H1 (cell line): ENCODE measurements at regions not wholly inside any gene's neighbourhood (a gene's known extent, or its start where the extent isn't known, plus 50 kb on each side); places are given as distances from the start of the nearest gene placed in this dataset.

Experiments used
- CTCF ChIA-PET: fragments of 300-600 bp; sonication (Branson Sonifier 250); formaldehyde crosslinking; loops from one replicate; lab custom pipeline; 2021; ENCODE audit not compliant: partially characterized antibody; lab: Charles Lee
- POLR2A ChIA-PET: fragments of 300-600 bp; sonication (Branson Sonifier 250); formaldehyde crosslinking; loops from one replicate; lab custom pipeline; 2021; ENCODE audit warnings: inconsistent platforms; ENCODE audit not compliant: partially characterized antibody; lab: Charles Lee
- DNase-seq, 2 experiments: peaks; one replicate each; pipeline versions ENCODE4 v3.0.0 to v3.0.0-alpha.2; 2010 to 2022; ENCODE audit warnings: low spot score in 2 of 2, low read depth in 1 of 2, mixed read lengths in 1 of 2
- FAIRE-seq: peaks from 2 replicates; lab custom pipeline; 2011; peaks lifted over from hg19 to GRCh38; lab: Jason Lieb, UNC
- H2AFZ ChIP-seq: 2 replicates; pipeline ENCODE4 v1.8.1; 2012; ENCODE audit warnings: low read length, inconsistent platforms
- H2AK5ac ChIP-seq: 2 replicates; pipeline ENCODE4 v1.6.1; 2013; ENCODE audit warnings: low read depth, low read length
- H2BK120ac ChIP-seq: replicated peaks from 2 replicates; pipeline ENCODE3; 2013; ENCODE audit warnings: low read depth, low read length, inconsistent platforms
- H2BK12ac ChIP-seq: 2 replicates; pipeline ENCODE4 v1.6.1; 2013; ENCODE audit warnings: low read depth, low read length
- H2BK15ac ChIP-seq: 2 replicates; pipeline ENCODE4 v1.6.1; 2013; ENCODE audit warnings: low read length
- H2BK20ac ChIP-seq: 2 replicates; pipeline ENCODE4 v1.6.1; 2013; ENCODE audit warnings: low read length
- H2BK5ac ChIP-seq: 2 replicates; pipeline ENCODE4 v1.6.1; 2013; ENCODE audit warnings: low read depth, low read length
- H3K14ac ChIP-seq: 2 replicates; pipeline ENCODE4 v1.6.1; 2013; ENCODE audit warnings: inconsistent platforms; ENCODE audit not compliant: insufficient read length
- H3K18ac ChIP-seq: 2 replicates; pipeline ENCODE4 v1.6.1; 2013; ENCODE audit warnings: low read length; ENCODE audit errors: extremely low read depth
- H3K23ac ChIP-seq: 2 replicates; pipeline ENCODE4 v1.6.1; 2013; ENCODE audit warnings: inconsistent platforms; ENCODE audit not compliant: insufficient read length
- H3K23me2 ChIP-seq: 2 replicates; pipeline ENCODE4 v1.6.1; 2013; ENCODE audit warnings: low read depth, low read length
- H3K27ac ChIP-seq: 2 replicates; pipeline ENCODE4 v1.6.1; 2011; ENCODE audit warnings: low read depth, low read length, inconsistent platforms
- H3K27me3 ChIP-seq, 4 experiments: replicated peaks in 1 of 4; 1 replicate in 1 of 4; 2 replicates in 3 of 4; pipeline versions ENCODE4 v1.6.1 to v1.8.1; 2011 to 2013; ENCODE audit warnings: low read length in 3 of 4, mild to moderate bottlenecking in 3 of 4, inconsistent platforms in 2 of 4, mixed read lengths in 2 of 4, moderate library complexity in 1 of 4; ENCODE audit not compliant: control insufficient read depth in 3 of 4, insufficient read depth in 3 of 4; ENCODE audit errors: extremely low read depth in 1 of 4
- H3K36me3 ChIP-seq, 4 experiments: 2 replicates each; pipeline versions ENCODE4 v1.6.1 to v1.8.1; 2011 to 2013; ENCODE audit warnings: mild to moderate bottlenecking in 4 of 4, low read length in 3 of 4, moderate library complexity in 2 of 4, control low read depth in 1 of 4, inconsistent platforms in 1 of 4; ENCODE audit not compliant: insufficient read depth in 4 of 4, control insufficient read depth in 2 of 4
- H3K4ac ChIP-seq: replicated peaks from 2 replicates; pipeline ENCODE3; 2013; ENCODE audit warnings: low read length, low read depth, mixed read lengths, inconsistent platforms; ENCODE audit not compliant: insufficient read length
- H3K4me1 ChIP-seq, 4 experiments: replicated peaks in 1 of 4; 1 replicate in 1 of 4; 2 replicates in 3 of 4; pipeline versions ENCODE4 v1.6.1 to v1.8.1; 2011 to 2013; ENCODE audit warnings: low read length in 3 of 4, inconsistent platforms in 2 of 4, mixed read lengths in 1 of 4; ENCODE audit not compliant: insufficient read depth in 4 of 4, control insufficient read depth in 3 of 4
- H3K4me2 ChIP-seq, 2 experiments: 2 replicates each; pipeline versions ENCODE4 v1.6.1 to v1.8.1; 2011 to 2013; ENCODE audit warnings: low read depth in 2 of 2, low read length in 2 of 2, control low read depth in 1 of 2, inconsistent platforms in 1 of 2, mild to moderate bottlenecking in 1 of 2; ENCODE audit not compliant: insufficient read depth in 1 of 2
- H3K4me3 ChIP-seq, 4 experiments: fragments of 200-600, 300-600 bp in 1 of 4; sonication (generic), shearing (Covaris generic), sonication (Bioruptor Twin) in 1 of 4; 2 replicates each; pipeline versions ENCODE4 v1.5.1 to v1.8.1; 2011 to 2016; ENCODE audit warnings: low read length in 4 of 4, low read depth in 3 of 4, control low read depth in 2 of 4, inconsistent platforms in 2 of 4, mild to moderate bottlenecking in 2 of 4, mixed read lengths in 1 of 4, moderate library complexity in 1 of 4; ENCODE audit not compliant: insufficient read depth in 2 of 4; ENCODE audit errors: extremely low read depth in 1 of 4
- H3K56ac ChIP-seq: replicated peaks from 2 replicates; pipeline ENCODE3; 2013; ENCODE audit warnings: low read depth, mild to moderate bottlenecking, mixed read lengths, low read length, inconsistent platforms; ENCODE audit not compliant: insufficient read length
- H3K79me1 ChIP-seq: 2 replicates; pipeline ENCODE4 v1.6.1; 2013; ENCODE audit warnings: low read depth, low read length, control low read depth
- H3K79me2 ChIP-seq, 2 experiments: 2 replicates each; pipeline versions ENCODE4 v1.6.1 to v1.8.1; 2012 to 2013; ENCODE audit warnings: low read length in 2 of 2, mild to moderate bottlenecking in 2 of 2, inconsistent platforms in 1 of 2; ENCODE audit not compliant: insufficient read depth in 2 of 2, control insufficient read depth in 1 of 2
- H3K9ac ChIP-seq, 4 experiments: replicated peaks in 1 of 4; 1 replicate in 1 of 4; 2 replicates in 3 of 4; pipeline versions ENCODE4 v1.6.1 to v1.8.1; 2011 to 2013; ENCODE audit warnings: low read depth in 3 of 4, low read length in 3 of 4, control low read depth in 2 of 4, mild to moderate bottlenecking in 2 of 4, moderate library complexity in 2 of 4, inconsistent platforms in 1 of 4; ENCODE audit errors: extremely low read depth in 1 of 4
- H3K9me3 ChIP-seq, 2 experiments: 2 replicates each; pipeline versions ENCODE4 v1.6.1 to v1.8.1; 2012 to 2013; ENCODE audit warnings: mild to moderate bottlenecking in 2 of 2, moderate library complexity in 2 of 2, control low read depth in 1 of 2, inconsistent platforms in 1 of 2, low read depth in 1 of 2, low read length in 1 of 2, mixed read lengths in 1 of 2; ENCODE audit not compliant: insufficient read depth in 2 of 2
- H4K20me1 ChIP-seq, 2 experiments: replicated peaks in 1 of 2; 2 replicates each; pipeline versions ENCODE3 to v1.8.1; 2011 to 2013; ENCODE audit warnings: inconsistent platforms in 2 of 2, low read length in 2 of 2, mild to moderate bottlenecking in 1 of 2; ENCODE audit not compliant: insufficient read depth in 2 of 2, control insufficient read depth in 1 of 2
- H4K5ac ChIP-seq: 2 replicates; pipeline ENCODE4 v1.6.1; 2013; ENCODE audit warnings: low read length, low read depth, mixed read lengths, inconsistent platforms; ENCODE audit not compliant: insufficient read length
- H4K8ac ChIP-seq: 2 replicates; pipeline ENCODE4 v1.8.0; 2013; ENCODE audit warnings: mild to moderate bottlenecking, moderate library complexity, low read length, inconsistent platforms; ENCODE audit not compliant: insufficient read depth; ENCODE audit errors: extremely low read depth
- H4K91ac ChIP-seq: replicated peaks from 2 replicates; pipeline ENCODE3; 2013; ENCODE audit warnings: low read length, mixed read lengths, inconsistent platforms; ENCODE audit not compliant: insufficient read length
- BCL11A ChIP-seq, 2 experiments: IDR thresholded peaks; one replicate each; pipeline ENCODE4 v1.6.1; 2011; ENCODE audit warnings: low read depth in 2 of 2, low read length in 2 of 2, mild to moderate bottlenecking in 2 of 2
- BRCA1 ChIP-seq: IDR thresholded peaks from 2 replicates; pipeline ENCODE4 v1.6.1; 2012; ENCODE audit warnings: low read depth, low read length, improper control_type of control experiment
- GTF2F1 ChIP-seq: IDR thresholded peaks from 2 replicates; pipeline ENCODE4 v1.6.1; 2012; ENCODE audit warnings: low read depth, low read length, improper control_type of control experiment, borderline replicate concordance
- RAD21 ChIP-seq, 2 experiments: IDR thresholded peaks in 1 of 2; conservative IDR thresholded peaks in 1 of 2; 2 replicates each; pipeline ENCODE4 v1.6.1; 2011; ENCODE audit warnings: low read depth in 2 of 2, low read length in 2 of 2, improper control_type of control experiment in 1 of 2, inconsistent platforms in 1 of 2, mild to moderate bottlenecking in 1 of 2, moderate library complexity in 1 of 2
- RBBP5 ChIP-seq: IDR thresholded peaks from 2 replicates; pipeline ENCODE4 v1.7.1; 2012; ENCODE audit warnings: low read depth, mild to moderate bottlenecking, inconsistent platforms, low read length, moderate library complexity, borderline replicate concordance
- WGBS, 2 experiments: shearing (Covaris generic) in 1 of 2; methylation state at CpG; one replicate each; pipeline versions ENCODE4 v1.1.6 to v1.1.7; 2013 to 2015; ENCODE audit warnings: low lambda C conversion rate in 2 of 2, mixed read lengths in 2 of 2, inconsistent platforms in 1 of 2, low coverage in 1 of 2, missing lambda C conversion rate in 1 of 2; ENCODE audit not compliant: insufficient replicate concordance in 2 of 2, insufficient coverage in 1 of 2, insufficient read length in 1 of 2; ENCODE audit errors: extremely low coverage in 1 of 2, missing lambda C conversion rate in 1 of 2; 5-methylcytosine and 5-hydroxymethylcytosine counted together
- TF ChIP-seq, protein P1 (sequence below), 3 experiments: IDR thresholded peaks; 1 replicate in 2 of 3; 2 replicates in 1 of 3; pipeline versions ENCODE4 v1.5.1 to v1.6.1; 2011; ENCODE audit warnings: low read length in 3 of 3, mild to moderate bottlenecking in 3 of 3, inconsistent platforms in 2 of 3, low read depth in 1 of 3, moderate library complexity in 1 of 3; ENCODE audit not compliant: insufficient read depth in 1 of 3; ENCODE audit errors: control extremely low read depth in 1 of 3
- TF ChIP-seq, protein P2 (sequence below): IDR thresholded peaks from 2 replicates; pipeline ENCODE4 v1.6.1; 2011; ENCODE audit warnings: low read length, improper control_type of control experiment

- H4K8ac ChIP-seq = no peak overlapping the region
- TF ChIP-seq BCL11A (IDR thresholded peaks at IDR 0.05; ENCODE audit: low read depth in 2 of 2, low read length in 2 of 2) = no peak
- no peak for TF ChIP-seq RBBP5
- no peak for TF ChIP-seq BRCA1
- peak; percentile 25 to 44; a peak in 3 of 4 replicates for TF ChIP-seq RAD21 (IDR thresholded peaks at IDR 0.05 in 1 of 2, conservative IDR thresholded peaks at IDR 0.05 in 1 of 2; ENCODE audit: low read depth in 2 of 2, low read length in 2 of 2)
- TF ChIP-seq, protein P1, sequence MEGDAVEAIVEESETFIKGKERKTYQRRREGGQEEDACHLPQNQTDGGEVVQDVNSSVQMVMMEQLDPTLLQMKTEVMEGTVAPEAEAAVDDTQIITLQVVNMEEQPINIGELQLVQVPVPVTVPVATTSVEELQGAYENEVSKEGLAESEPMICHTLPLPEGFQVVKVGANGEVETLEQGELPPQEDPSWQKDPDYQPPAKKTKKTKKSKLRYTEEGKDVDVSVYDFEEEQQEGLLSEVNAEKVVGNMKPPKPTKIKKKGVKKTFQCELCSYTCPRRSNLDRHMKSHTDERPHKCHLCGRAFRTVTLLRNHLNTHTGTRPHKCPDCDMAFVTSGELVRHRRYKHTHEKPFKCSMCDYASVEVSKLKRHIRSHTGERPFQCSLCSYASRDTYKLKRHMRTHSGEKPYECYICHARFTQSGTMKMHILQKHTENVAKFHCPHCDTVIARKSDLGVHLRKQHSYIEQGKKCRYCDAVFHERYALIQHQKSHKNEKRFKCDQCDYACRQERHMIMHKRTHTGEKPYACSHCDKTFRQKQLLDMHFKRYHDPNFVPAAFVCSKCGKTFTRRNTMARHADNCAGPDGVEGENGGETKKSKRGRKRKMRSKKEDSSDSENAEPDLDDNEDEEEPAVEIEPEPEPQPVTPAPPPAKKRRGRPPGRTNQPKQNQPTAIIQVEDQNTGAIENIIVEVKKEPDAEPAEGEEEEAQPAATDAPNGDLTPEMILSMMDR (IDR thresholded peaks at IDR 0.05; ENCODE audit: control extremely low read depth in 1 of 3, insufficient read depth in 1 of 3, low read depth in 1 of 3, low read length in 3 of 3) = peak in 2 of 3 experiments; percentile 15 to 31; a peak in 2 of 4 replicates
- TF ChIP-seq, protein P2, sequence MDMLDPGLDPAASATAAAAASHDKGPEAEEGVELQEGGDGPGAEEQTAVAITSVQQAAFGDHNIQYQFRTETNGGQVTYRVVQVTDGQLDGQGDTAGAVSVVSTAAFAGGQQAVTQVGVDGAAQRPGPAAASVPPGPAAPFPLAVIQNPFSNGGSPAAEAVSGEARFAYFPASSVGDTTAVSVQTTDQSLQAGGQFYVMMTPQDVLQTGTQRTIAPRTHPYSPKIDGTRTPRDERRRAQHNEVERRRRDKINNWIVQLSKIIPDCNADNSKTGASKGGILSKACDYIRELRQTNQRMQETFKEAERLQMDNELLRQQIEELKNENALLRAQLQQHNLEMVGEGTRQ = no peak
- TF ChIP-seq GTF2F1 = no peak
- no peak overlapping the region for H3K23ac ChIP-seq
- no peak overlapping the region for H3K4me3 ChIP-seq
- no peaks in the 10 kb centered on the region for H4K20me1 ChIP-seq
- FAIRE-seq = no peak
- no peaks in the 10 kb centered on the region for H3K79me1 ChIP-seq
- H3K4me2 ChIP-seq = no peak overlapping the region
- H3K18ac ChIP-seq = no peak overlapping the region
- H4K91ac ChIP-seq = no peak overlapping the region
- no peak overlapping the region for H2BK120ac ChIP-seq
- no peak overlapping the region for H2BK5ac ChIP-seq
- no peak overlapping the region for H4K5ac ChIP-seq
- H3K27me3 ChIP-seq = no peaks in the 10 kb centered on the region; a peak in 1 of 7 replicates
- H3K14ac ChIP-seq = no peak overlapping the region
- no peak overlapping the region for H3K9ac ChIP-seq
- no peak overlapping the region for H2BK12ac ChIP-seq
- ChIA-PET CTCF (interaction anchor here (0.5 to 2.7 kb wide), 10 partner anchors 11 to 660 kb away, joined by 3 to 12 read pairs (median 4); no protein-coding TSS in a partner anchor), POLR2A (no interaction called here)
- H2AK5ac ChIP-seq = no peak overlapping the region
- H2AFZ ChIP-seq = no peak overlapping the region
- H3K79me2 ChIP-seq = no peaks in the 10 kb centered on the region
- H3K9me3 ChIP-seq = no peaks in the 10 kb centered on the region
- no peak overlapping the region for H2BK20ac ChIP-seq
- peaks cover 0 to 3% (median 1%) of the 10 kb centered on the region in 4 experiments; a peak in 2 of 7 replicates for H3K4me1 ChIP-seq
- no peak overlapping the region for H3K4ac ChIP-seq
- H3K56ac ChIP-seq = no peak overlapping the region
- H2BK15ac ChIP-seq = no peak overlapping the region
- WGBS, 2 experiments = 88% methylated on average over 3 of the region's 3 CpGs; no CpG with 5 or more reads in 1 of the 2 experiments
- no peak for DNase-seq
- H3K27ac ChIP-seq = no peak overlapping the region
- no peaks in the 10 kb centered on the region for H3K36me3 ChIP-seq
- no peaks in the 10 kb centered on the region for H3K23me2 ChIP-seq
Measured at GRCh38 chr13:47549219-47549752, 451.8 kb downstream of the SUCLA2 start.
